Thyroid gland (tissue), 4 donors: ENCODE measurements at regions not wholly inside any gene's neighbourhood (a gene's known extent, or its start where the extent isn't known, plus 50 kb on each side); places are given as distances from the start of the nearest gene placed in this dataset.

Experiments used
- CTCF ChIP-seq, 6 experiments: fragments of 200-600 bp in 3 of 6; fragments of 450-650 bp in 3 of 6; sonication (generic) in 3 of 6; IDR thresholded peaks; one replicate each; pipeline ENCODE4 v1.5.1; 2016 to 2019; ENCODE audit warnings: antibody characterized with exemption in 6 of 6, mild to moderate bottlenecking in 2 of 6, inconsistent platforms in 1 of 6, moderate library complexity in 1 of 6
- POLR2A ChIP-seq, 2 donors: fragments of 450-650 bp; IDR thresholded peaks; one replicate each; pipeline ENCODE4 v1.6.1; 2017; ENCODE audit warnings: antibody characterized with exemption in 2 of 2, mild to moderate bottlenecking in 2 of 2, moderate library complexity in 1 of 2

GRCh38 chr17:31646642-31647041 is 212.4 kb downstream of the COPRS start:
- TF ChIP-seq CTCF (IDR thresholded peaks at IDR 0.05): no peak
- TF ChIP-seq POLR2A (IDR thresholded peaks at IDR 0.05): no peak
